ENCODE measurements at regions not wholly inside any gene's neighbourhood (a gene's known extent, or its start where the extent isn't known, plus 50 kb on each side); places are given as distances from the start of the nearest gene placed in this dataset.
"Not testable (repeated sequence)": the region's sequence is repeated elsewhere in the genome, so short reads cannot be mapped to it uniquely, and the experiment has no call there.

GRCh38 chr21:33136847-33137502 is 67.0 kb downstream of the OLIG1 start:
- no peak for DNase-seq (ENCODE audit: low read depth)
- no peak for TF ChIP-seq CTCF (IDR thresholded peaks at IDR 0.05; ENCODE audit: insufficient read depth, low read depth, low read length, missing control alignments)
- no peak overlapping the region for H3K4me3 ChIP-seq (ENCODE audit: low read depth, low read length)

DNA sequence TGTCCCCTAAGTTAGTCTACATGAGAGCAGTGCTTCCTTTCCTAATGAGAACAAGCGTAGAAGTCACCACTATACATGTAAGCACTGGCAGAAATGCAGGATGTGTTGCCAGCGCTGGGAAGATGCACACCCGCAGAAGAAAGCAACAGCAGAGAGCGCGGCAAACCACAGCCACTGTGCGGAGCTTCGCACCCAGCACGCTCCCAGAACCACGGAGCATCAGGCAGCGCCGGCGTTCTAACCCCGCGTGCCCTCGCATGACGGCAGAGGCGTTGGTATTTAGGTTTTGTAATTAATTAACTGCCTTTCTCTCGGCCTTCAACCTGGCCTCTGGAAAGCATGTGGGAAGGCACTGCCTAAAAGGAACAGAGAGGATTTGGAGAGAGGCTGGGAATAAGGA is 69.1 kb downstream of the OLIG1 start:
- no peak for DNase-seq (ENCODE audit: low read depth)

DNA sequence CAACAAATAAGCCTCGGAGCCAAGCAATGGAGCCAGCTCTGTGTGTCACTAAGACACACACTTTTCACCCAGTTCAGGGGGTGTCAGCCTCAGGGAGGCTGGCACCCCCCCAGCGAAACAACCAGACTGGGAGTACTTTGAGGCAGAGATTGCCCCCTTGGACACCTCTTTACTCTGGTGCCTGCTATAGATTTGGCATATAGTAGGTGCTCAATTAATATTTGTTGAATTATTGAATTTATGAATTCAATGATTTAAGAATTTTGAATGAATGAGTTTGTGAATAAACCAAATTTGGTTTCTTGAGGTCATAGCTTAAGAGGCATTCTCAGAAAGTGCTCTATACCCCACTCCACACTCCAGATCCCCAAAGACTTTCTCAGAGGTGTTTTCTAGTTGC is 70.3 kb downstream of the OLIG1 start:
- H3K4me3 ChIP-seq (ENCODE audit: low read depth, low read length) = no peak overlapping the region
- no peak for TF ChIP-seq CTCF (IDR thresholded peaks at IDR 0.05; ENCODE audit: insufficient read depth, low read depth, low read length, missing control alignments)
- no peak for DNase-seq (ENCODE audit: low read depth)

More for the DNA sequence above, 69.1 kb downstream of the OLIG1 start:
- H3K4me3 ChIP-seq (ENCODE audit: low read depth, low read length) = no peak overlapping the region
- no peak for TF ChIP-seq CTCF (IDR thresholded peaks at IDR 0.05; ENCODE audit: insufficient read depth, low read depth, low read length, missing control alignments)

- no peak overlapping the region for H3K4me3 ChIP-seq (ENCODE audit: low read depth, low read length)
- no peak for TF ChIP-seq CTCF (IDR thresholded peaks at IDR 0.05; ENCODE audit: insufficient read depth, low read depth, low read length, missing control alignments)
- DNase-seq (ENCODE audit: low read depth) = no peak
These were observed 76.5 kb downstream of the OLIG1 start for GRCh38 chr21:33146467-33146866.

- no peak for TF ChIP-seq CTCF (IDR thresholded peaks at IDR 0.05; ENCODE audit: insufficient read depth, low read depth, low read length, missing control alignments)
- no peak overlapping the region for H3K4me3 ChIP-seq (ENCODE audit: low read depth, low read length)
- peak; percentile 13 for DNase-seq (ENCODE audit: low read depth)
These were observed 79.2 kb downstream of the OLIG1 start for GRCh38 chr21:33149181-33149580.

- not testable (repeated sequence) for DNase-seq (ENCODE audit: low read depth); H3K4me3 ChIP-seq (ENCODE audit: low read depth, low read length)
These were observed 78.8 kb upstream of the IFNAR2 start for GRCh38 chr21:33150968-33151367.

DNA sequence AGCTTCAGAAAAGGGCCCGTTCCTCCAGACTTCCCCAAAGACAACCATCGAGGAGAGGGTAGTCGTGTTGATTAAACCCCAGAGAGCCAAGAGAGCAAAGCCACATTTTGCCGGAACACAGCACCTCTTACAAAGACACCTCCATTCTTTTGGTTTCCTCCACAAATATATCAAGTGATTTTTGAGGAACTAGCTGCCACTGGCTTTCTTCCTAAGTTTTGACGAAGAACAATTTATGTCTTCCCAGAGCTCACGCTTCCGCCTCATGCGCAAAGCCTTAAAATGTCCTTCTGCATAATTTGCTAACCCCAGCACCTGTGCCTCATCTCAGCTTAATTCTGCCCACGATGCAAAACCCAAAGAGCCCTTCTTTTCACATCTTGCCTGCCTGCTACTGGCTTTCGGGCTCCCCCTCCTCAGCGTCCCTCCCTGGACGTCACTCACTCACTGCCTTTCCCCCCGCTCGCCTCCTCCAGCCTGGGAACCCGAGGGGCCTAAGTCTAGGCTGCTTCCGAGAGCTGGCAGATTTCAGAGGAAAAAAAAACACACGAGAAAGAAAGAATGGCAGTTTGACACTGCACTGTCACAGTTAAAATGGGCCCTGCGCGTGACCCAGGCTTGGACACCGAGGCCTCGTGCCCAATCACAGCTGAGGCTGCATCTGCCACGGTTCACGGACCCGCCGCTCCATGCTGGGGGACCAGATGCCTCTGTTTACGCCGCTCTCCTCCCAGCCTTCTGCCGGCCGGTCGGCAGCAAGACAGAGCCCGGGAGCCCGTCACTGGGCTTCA is 77.6 kb upstream of the IFNAR2 start:
- TF ChIP-seq CTCF (IDR thresholded peaks at IDR 0.05; ENCODE audit: insufficient read depth, low read depth, low read length, missing control alignments) = no peak
- DNase-seq (ENCODE audit: low read depth) = no peak
- no peak overlapping the region for H3K4me3 ChIP-seq (ENCODE audit: low read depth, low read length)

All from GM12865 (cell line).